ENCODE measurements at regions not wholly inside any gene's neighbourhood (a gene's known extent, or its start where the extent isn't known, plus 50 kb on each side); places are given as distances from the start of the nearest gene placed in this dataset.
A peak's percentile ranks its signal among the peaks of the same experiment; 100 is the strongest.

DNA sequence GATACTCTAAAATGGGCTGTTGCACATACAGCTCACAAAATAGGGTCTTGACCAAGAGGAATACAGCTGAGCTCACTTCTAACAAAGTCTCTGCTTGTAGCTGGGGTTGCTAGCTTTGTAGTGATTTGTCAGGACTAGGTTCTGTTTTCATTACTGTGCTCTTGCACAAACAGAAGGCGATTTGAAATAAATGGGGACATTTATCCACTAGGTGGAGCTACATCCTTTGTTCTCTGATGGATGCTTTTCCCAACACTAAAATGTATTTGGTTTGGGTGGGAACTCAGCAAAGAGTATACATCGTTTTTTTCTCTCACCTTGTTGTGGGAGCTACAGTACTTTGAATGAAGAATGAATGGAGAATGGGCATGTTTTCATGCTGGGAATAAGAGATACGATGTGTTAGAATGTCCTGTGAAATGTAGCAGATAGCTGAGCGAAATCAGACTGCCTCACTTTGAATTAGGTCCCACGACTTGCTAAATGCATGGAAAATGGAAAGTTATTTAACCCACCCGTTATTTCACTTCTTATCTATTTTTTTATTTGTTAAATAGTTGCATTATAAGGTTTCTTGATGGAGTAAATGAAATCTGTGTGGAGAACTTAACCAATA lies 494.7 kb upstream of the MAP3K7 start:
- WGBS, result 29% methylated on average over 6 of the region's 6 CpGs
- no peak overlapping the region for H3K4me3 ChIP-seq (ENCODE audit: low read depth in 1 of 3, low read length in 3 of 3)
- no peak overlapping the region for H3K27ac ChIP-seq (ENCODE audit: low read depth in 1 of 2, low read length in 2 of 2)
- H3K27me3 ChIP-seq (ENCODE audit: control insufficient read depth in 4 of 4, insufficient read depth in 4 of 4, low read length in 3 of 4), result no peaks in the 10 kb centered on the region
- no peaks in the 10 kb centered on the region for H3K4me1 ChIP-seq (ENCODE audit: control insufficient read depth in 4 of 4, insufficient read depth in 4 of 4, low read length in 3 of 4)
- no peak for DNase-seq (ENCODE audit: low spot score)
- H3K9me3 ChIP-seq (ENCODE audit: control insufficient read depth in 4 of 4, low read length in 3 of 4), result no peaks in the 10 kb centered on the region
- H3K9ac ChIP-seq (ENCODE audit: low read depth in 1 of 2, low read length in 2 of 2), result no peak overlapping the region
- no peaks in the 10 kb centered on the region for H3K36me3 ChIP-seq (ENCODE audit: control insufficient read depth in 4 of 4, insufficient read depth in 3 of 4, low read depth in 1 of 4, low read length in 3 of 4)
- TF ChIP-seq, protein P1, sequence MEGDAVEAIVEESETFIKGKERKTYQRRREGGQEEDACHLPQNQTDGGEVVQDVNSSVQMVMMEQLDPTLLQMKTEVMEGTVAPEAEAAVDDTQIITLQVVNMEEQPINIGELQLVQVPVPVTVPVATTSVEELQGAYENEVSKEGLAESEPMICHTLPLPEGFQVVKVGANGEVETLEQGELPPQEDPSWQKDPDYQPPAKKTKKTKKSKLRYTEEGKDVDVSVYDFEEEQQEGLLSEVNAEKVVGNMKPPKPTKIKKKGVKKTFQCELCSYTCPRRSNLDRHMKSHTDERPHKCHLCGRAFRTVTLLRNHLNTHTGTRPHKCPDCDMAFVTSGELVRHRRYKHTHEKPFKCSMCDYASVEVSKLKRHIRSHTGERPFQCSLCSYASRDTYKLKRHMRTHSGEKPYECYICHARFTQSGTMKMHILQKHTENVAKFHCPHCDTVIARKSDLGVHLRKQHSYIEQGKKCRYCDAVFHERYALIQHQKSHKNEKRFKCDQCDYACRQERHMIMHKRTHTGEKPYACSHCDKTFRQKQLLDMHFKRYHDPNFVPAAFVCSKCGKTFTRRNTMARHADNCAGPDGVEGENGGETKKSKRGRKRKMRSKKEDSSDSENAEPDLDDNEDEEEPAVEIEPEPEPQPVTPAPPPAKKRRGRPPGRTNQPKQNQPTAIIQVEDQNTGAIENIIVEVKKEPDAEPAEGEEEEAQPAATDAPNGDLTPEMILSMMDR (IDR thresholded peaks at IDR 0.05; ENCODE audit: low read depth, low read length, missing input control), result peak; percentile 53
- no peak for TF ChIP-seq JUND (IDR thresholded peaks at IDR 0.05)
- no peak for TF ChIP-seq HNF4G (IDR thresholded peaks at IDR 0.05)
- no peak for TF ChIP-seq TAF1 (conservative IDR thresholded peaks at IDR 0.05)
- TF ChIP-seq, protein P2, sequence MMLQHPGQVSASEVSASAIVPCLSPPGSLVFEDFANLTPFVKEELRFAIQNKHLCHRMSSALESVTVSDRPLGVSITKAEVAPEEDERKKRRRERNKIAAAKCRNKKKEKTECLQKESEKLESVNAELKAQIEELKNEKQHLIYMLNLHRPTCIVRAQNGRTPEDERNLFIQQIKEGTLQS (IDR thresholded peaks at IDR 0.05), result no peak
- TF ChIP-seq, protein P3, sequence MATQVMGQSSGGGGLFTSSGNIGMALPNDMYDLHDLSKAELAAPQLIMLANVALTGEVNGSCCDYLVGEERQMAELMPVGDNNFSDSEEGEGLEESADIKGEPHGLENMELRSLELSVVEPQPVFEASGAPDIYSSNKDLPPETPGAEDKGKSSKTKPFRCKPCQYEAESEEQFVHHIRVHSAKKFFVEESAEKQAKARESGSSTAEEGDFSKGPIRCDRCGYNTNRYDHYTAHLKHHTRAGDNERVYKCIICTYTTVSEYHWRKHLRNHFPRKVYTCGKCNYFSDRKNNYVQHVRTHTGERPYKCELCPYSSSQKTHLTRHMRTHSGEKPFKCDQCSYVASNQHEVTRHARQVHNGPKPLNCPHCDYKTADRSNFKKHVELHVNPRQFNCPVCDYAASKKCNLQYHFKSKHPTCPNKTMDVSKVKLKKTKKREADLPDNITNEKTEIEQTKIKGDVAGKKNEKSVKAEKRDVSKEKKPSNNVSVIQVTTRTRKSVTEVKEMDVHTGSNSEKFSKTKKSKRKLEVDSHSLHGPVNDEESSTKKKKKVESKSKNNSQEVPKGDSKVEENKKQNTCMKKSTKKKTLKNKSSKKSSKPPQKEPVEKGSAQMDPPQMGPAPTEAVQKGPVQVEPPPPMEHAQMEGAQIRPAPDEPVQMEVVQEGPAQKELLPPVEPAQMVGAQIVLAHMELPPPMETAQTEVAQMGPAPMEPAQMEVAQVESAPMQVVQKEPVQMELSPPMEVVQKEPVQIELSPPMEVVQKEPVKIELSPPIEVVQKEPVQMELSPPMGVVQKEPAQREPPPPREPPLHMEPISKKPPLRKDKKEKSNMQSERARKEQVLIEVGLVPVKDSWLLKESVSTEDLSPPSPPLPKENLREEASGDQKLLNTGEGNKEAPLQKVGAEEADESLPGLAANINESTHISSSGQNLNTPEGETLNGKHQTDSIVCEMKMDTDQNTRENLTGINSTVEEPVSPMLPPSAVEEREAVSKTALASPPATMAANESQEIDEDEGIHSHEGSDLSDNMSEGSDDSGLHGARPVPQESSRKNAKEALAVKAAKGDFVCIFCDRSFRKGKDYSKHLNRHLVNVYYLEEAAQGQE (IDR thresholded peaks at IDR 0.05), result no peak
- no peak for TF ChIP-seq GABPA (IDR thresholded peaks at IDR 0.05 in 1 of 2, conservative IDR thresholded peaks at IDR 0.05 in 1 of 2)
- no peak for TF ChIP-seq EGR1 (IDR thresholded peaks at IDR 0.05; ENCODE audit: low read depth in 2 of 2)
- TF ChIP-seq YY1 (IDR thresholded peaks at IDR 0.05), result no peak
- peak; percentile 77 to 84 for TF ChIP-seq RAD21 (IDR thresholded peaks at IDR 0.05)
- no peak for TF ChIP-seq RXRA (IDR thresholded peaks at IDR 0.05)
- no peak for TF ChIP-seq HNF4A (conservative IDR thresholded peaks at IDR 0.05)
- no peak for TF ChIP-seq FOXA2 (IDR thresholded peaks at IDR 0.05)
- TF ChIP-seq, protein P4, sequence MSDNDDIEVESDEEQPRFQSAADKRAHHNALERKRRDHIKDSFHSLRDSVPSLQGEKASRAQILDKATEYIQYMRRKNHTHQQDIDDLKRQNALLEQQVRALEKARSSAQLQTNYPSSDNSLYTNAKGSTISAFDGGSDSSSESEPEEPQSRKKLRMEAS (IDR thresholded peaks at IDR 0.05), result no peak

DNA sequence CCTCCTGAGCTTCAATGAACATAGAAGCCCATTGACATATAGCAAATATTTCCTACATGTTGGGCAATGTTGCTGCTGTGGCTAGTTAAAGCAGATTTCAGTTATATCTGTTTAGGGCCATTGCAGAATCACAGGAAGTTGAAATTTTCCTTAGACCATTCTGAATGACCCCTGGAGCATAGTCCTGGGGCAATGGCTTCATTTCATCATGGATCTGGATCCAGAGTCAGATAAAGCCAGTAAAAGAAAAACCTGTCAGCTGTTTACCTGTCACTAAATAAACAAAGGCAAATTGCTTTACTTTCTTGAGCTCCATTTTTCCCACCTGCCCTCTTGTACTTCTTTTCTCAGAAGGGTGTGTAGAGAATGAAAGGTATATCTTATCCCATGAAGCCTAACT lies 494.0 kb upstream of the MAP3K7 start:
- H3K4me1 ChIP-seq (ENCODE audit: control insufficient read depth in 4 of 4, insufficient read depth in 4 of 4, low read length in 3 of 4), result no peaks in the 10 kb centered on the region
- no peak overlapping the region for H3K27ac ChIP-seq (ENCODE audit: low read depth in 1 of 2, low read length in 2 of 2)
- no peak for DNase-seq (ENCODE audit: low spot score)

More for the DNA sequence above, 494.0 kb upstream of the MAP3K7 start:
- no peak overlapping the region for H3K4me3 ChIP-seq (ENCODE audit: low read depth in 1 of 3, low read length in 3 of 3)
- H3K36me3 ChIP-seq (ENCODE audit: control insufficient read depth in 4 of 4, insufficient read depth in 3 of 4, low read depth in 1 of 4, low read length in 3 of 4), result no peaks in the 10 kb centered on the region
- TF ChIP-seq RXRA (IDR thresholded peaks at IDR 0.05) (no peak), YY1 (IDR thresholded peaks at IDR 0.05) (no peak), HNF4A (conservative IDR thresholded peaks at IDR 0.05) (no peak), NR2F2 (IDR thresholded peaks at IDR 0.05) (no peak)
- no peaks in the 10 kb centered on the region for H3K27me3 ChIP-seq (ENCODE audit: control insufficient read depth in 4 of 4, insufficient read depth in 4 of 4, low read length in 3 of 4)
- H3K9ac ChIP-seq (ENCODE audit: low read depth in 1 of 2, low read length in 2 of 2), result no peak overlapping the region
- no peaks in the 10 kb centered on the region for H3K9me3 ChIP-seq (ENCODE audit: control insufficient read depth in 4 of 4, low read length in 3 of 4)

Measured in liver (tissue), 8 donors.